ENCODE measurements at regions not wholly inside any gene's neighbourhood (a gene's known extent, or its start where the extent isn't known, plus 50 kb on each side); places are given as distances from the start of the nearest gene placed in this dataset.
A peak's percentile ranks its signal among the peaks of the same experiment; 100 is the strongest.
"Not testable (repeated sequence)": the region's sequence is repeated elsewhere in the genome, so short reads cannot be mapped to it uniquely, and the experiment has no call there.

- H3K4me3 ChIP-seq (ENCODE audit: low read length): no peak overlapping the region
- DNase-seq (ENCODE audit: low read depth): peak; percentile 43
- no peak for TF ChIP-seq CTCF (conservative IDR thresholded peaks at IDR 0.05; ENCODE audit: low read length)
Observed at GRCh38 chr2:225270861-225271260, 128.6 kb upstream of the NYAP2 start.

DNA sequence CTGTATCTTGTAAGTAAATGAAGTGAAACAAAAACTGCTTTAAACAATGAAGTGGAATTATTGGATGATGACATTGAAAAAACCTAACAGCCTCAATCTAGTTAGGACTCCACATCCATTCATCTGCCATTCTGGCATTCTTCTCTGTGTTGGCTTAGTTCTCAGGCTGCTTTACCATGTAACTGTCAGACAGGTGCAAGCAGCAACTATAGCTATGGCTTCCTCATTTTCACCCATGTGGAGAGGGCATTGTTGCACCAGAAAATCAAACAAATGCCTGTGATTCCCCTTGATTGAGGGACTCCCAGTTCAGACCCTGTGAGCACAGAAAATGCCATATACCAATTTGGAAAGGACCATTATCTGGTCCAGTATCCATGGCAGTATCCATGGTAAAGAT lies 129.5 kb upstream of the NYAP2 start:
- no peak for DNase-seq (ENCODE audit: low read depth)
- no peak for TF ChIP-seq CTCF (conservative IDR thresholded peaks at IDR 0.05; ENCODE audit: low read length)
- H3K4me3 ChIP-seq (ENCODE audit: low read length): no peak overlapping the region

GRCh38 chr2:225254363-225254762 lies 145.1 kb upstream of the NYAP2 start:
- DNase-seq (ENCODE audit: low read depth): no peak
- no peak for TF ChIP-seq CTCF (conservative IDR thresholded peaks at IDR 0.05; ENCODE audit: low read length)
- no peak overlapping the region for H3K4me3 ChIP-seq (ENCODE audit: low read length)

DNA sequence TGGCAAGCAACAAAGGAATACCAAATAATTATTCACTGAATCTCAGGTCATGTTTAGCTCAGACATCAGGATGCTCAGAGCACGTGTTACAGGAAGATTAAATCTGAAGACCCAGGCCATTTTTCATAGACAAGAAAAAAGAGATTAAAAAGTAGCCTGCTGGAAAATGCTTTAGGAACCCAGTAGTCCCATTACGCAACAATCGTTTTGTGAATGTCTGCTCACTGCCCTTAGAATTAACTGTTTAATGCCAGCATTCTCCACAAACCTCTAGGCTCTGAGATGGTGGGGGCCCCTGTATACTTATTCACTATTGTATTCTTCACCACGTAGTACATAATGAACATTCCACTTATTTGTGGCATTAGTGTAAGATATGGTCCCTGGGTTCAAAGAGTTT lies 154.6 kb upstream of the NYAP2 start:
- TF ChIP-seq CTCF (conservative IDR thresholded peaks at IDR 0.05; ENCODE audit: low read length): no peak
- DNase-seq (ENCODE audit: low read depth): no peak
- no peak overlapping the region for H3K4me3 ChIP-seq (ENCODE audit: low read length)

DNA sequence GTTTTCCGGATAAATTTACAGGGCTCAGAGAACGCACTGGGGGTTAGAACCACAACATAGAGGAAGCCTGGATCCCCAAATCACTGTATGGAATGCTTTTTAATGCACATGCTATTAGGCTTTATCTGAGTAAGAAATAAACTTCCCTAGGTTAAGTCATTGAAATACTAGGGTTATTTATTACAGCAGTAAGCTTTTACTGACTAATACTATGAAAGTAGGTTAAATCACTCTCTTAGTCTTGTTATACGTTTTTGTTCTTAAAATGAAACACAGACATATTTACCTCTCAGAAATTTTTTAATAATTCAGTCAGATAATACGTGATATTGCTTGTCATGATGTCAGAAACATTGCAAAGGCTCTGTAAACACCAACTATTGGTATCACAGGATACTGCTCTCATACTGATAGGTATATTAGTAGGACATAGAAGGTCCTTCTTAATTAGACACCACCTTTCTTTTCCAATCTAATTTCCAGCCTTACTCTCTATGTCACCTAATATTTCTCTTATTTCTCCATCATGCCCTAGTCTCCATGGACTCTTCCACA lies 162.7 kb upstream of the NYAP2 start:
- no peak for DNase-seq (ENCODE audit: low read depth)
- H3K4me3 ChIP-seq (ENCODE audit: low read length): no peak overlapping the region
- TF ChIP-seq CTCF (conservative IDR thresholded peaks at IDR 0.05; ENCODE audit: low read length): no peak

DNA sequence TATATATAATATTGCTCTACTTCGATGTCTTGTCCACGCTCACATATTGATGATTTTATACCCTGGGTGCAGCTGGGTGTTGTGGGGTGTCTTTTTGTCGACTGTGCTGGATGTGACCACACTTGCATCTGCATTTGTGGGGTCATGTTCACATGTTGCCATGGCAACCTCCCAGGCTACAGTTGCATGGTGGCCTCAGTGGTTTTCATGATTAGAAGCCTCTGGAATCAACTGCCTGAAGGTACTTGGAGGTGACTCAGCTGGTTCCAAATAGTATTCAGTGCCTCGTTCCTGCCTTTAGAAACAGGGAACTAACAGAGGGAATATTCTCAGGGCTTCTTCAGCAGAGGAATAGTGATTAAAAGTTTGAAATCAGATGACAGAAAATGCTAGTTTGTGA lies 166.3 kb upstream of the NYAP2 start:
- no peak for TF ChIP-seq CTCF (conservative IDR thresholded peaks at IDR 0.05; ENCODE audit: low read length)
- DNase-seq (ENCODE audit: low read depth): peak; percentile 11
- no peak overlapping the region for H3K4me3 ChIP-seq (ENCODE audit: low read length)

DNA sequence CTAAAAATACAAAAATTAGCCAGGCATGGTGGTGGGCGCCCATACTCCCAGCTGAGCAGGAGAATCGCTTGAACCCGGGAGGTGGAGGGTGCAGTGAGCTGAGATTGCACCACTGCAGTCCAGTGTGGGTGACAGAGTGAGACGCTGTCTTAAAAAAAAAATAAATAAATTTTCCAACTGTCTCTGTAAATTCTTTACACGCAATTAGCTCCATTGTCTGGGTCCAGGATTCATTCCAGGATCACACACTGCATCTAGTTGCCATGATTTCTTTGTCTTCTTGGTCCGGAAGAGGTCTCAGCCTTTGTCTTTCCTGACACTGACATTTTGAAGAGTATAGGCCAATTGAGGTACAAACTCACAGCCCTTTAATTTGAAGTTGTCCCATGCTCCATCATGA lies 167.6 kb upstream of the NYAP2 start:
- no peak for TF ChIP-seq CTCF (conservative IDR thresholded peaks at IDR 0.05; ENCODE audit: low read length)

GRCh38 chr2:225229346-225229745 lies 170.2 kb upstream of the NYAP2 start:
- not testable (repeated sequence) for DNase-seq (ENCODE audit: low read depth)

More for the DNA sequence above, 167.6 kb upstream of the NYAP2 start:
- DNase-seq (ENCODE audit: low read depth): no peak
- no peak overlapping the region for H3K4me3 ChIP-seq (ENCODE audit: low read length)

More at GRCh38 chr2:225229346-225229745, 170.2 kb upstream of the NYAP2 start:
- H3K4me3 ChIP-seq (ENCODE audit: low read length): not testable (repeated sequence)
